ENCODE measurements at regions not wholly inside any gene's neighbourhood (a gene's known extent, or its start where the extent isn't known, plus 50 kb on each side); places are given as distances from the start of the nearest gene placed in this dataset.

DNA sequence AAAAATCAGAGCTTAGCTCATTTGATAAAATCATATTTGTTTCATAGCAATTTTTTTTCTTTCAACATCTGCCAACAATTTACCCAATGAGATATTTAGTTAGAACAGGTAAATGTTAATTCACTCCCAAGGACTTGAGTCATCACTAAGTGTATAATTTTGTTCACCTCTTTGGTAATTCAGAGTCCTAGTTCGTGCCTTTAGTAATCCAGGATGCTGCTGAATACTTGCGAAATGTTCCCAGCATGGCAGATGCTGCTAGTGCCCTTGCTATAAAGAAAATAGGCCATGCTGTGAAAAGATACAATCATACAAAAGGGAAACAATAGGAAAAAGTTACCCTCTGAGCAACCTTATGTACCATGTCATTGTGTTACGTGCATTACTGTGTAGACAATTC lies 210.5 kb downstream of the CSNK1G3 start:
- no peaks in the 10 kb centered on the region for H3K9me3 ChIP-seq
- no peak for DNase-seq
- H3K27me3 ChIP-seq = no peaks in the 10 kb centered on the region
- no peaks in the 10 kb centered on the region for H3K36me3 ChIP-seq
- no peak overlapping the region for H3K4me3 ChIP-seq
- ATAC-seq = no peak
- H3K27ac ChIP-seq = no peak overlapping the region
- no peaks in the 10 kb centered on the region for H3K4me1 ChIP-seq
- in situ Hi-C loops (cut with MboI; ENCODE audit: low sequenced_read_pairs in 4 of 4) (no loop called here), intact Hi-C loops (cut with DNase I; ENCODE audit: low total_unique reads) (no loop called here)
- TF ChIP-seq, protein P1, sequence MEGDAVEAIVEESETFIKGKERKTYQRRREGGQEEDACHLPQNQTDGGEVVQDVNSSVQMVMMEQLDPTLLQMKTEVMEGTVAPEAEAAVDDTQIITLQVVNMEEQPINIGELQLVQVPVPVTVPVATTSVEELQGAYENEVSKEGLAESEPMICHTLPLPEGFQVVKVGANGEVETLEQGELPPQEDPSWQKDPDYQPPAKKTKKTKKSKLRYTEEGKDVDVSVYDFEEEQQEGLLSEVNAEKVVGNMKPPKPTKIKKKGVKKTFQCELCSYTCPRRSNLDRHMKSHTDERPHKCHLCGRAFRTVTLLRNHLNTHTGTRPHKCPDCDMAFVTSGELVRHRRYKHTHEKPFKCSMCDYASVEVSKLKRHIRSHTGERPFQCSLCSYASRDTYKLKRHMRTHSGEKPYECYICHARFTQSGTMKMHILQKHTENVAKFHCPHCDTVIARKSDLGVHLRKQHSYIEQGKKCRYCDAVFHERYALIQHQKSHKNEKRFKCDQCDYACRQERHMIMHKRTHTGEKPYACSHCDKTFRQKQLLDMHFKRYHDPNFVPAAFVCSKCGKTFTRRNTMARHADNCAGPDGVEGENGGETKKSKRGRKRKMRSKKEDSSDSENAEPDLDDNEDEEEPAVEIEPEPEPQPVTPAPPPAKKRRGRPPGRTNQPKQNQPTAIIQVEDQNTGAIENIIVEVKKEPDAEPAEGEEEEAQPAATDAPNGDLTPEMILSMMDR (IDR thresholded peaks at IDR 0.05 in 4 of 5, conservative IDR thresholded peaks at IDR 0.05 in 1 of 5) = no peak
- TF ChIP-seq POLR2A (IDR thresholded peaks at IDR 0.05) = no peak

DNA sequence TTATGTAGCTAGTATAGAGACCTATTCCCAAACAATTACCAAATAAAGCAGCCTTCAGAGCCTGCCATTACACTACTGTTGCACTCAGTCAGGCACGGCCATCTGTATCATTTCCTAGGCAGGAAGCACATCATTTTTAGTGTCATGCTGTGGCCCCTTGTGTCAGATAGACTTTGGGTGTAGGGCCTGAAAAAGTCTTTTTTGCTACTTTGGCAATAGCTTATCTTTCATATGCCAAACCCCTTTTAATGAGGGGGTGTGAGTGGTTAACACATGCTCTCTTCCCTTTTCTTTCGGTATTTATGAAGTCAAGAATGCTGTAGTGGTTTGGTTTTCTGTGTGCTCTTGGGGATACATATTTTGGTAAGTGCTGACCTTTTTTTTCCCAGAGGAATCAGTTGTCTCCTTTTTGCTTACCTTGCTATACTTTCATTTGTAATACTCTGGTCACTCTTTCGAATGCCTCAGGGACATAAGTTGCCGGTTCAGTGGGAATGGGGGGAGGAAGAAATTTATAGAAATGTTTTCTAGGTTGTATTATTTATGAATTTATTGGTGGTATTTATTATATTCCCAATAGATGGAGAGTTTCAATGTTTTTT lies 209.8 kb downstream of the CSNK1G3 start:
- DNase-seq = no peak
- no peak for ATAC-seq
- Histone ChIP-seq H3K4me1 (no peaks in the 10 kb centered on the region), H3K27ac (no peak overlapping the region), H3K9me3 (no peaks in the 10 kb centered on the region), H3K36me3 (no peaks in the 10 kb centered on the region), H3K27me3 (no peaks in the 10 kb centered on the region), H3K4me3 (no peak overlapping the region)
- intact Hi-C loops (cut with DNase I; ENCODE audit: low total_unique reads) = no loop called here
- in situ Hi-C loops (cut with MboI; ENCODE audit: low sequenced_read_pairs in 4 of 4) = no loop called here
- no peak for TF ChIP-seq POLR2A (IDR thresholded peaks at IDR 0.05)
- TF ChIP-seq, protein P1 (IDR thresholded peaks at IDR 0.05 in 4 of 5, conservative IDR thresholded peaks at IDR 0.05 in 1 of 5) = no peak

DNA sequence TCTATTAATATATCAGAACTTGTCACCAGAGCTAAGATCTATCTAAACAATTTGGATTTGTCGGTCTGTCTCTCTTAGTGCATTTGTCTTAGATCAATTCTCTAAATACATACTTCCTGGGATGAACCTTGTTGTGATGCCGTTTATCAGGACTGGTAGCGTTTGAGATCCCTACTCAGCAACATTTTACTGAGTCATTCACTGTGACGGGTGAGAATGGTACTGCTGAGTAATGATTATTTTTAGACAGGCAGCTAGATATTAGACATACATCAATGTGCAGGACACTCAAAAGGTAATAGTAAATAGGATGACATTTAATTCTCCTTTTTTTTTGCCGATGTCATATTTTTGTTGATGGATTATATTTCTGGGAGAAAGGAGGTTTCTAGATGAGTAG lies 209.0 kb downstream of the CSNK1G3 start:
- intact Hi-C loops (cut with DNase I; ENCODE audit: low total_unique reads) (no loop called here), in situ Hi-C loops (cut with MboI; ENCODE audit: low sequenced_read_pairs in 4 of 4) (no loop called here)
- Histone ChIP-seq H3K9me3 (no peaks in the 10 kb centered on the region), H3K4me1 (no peaks in the 10 kb centered on the region), H3K27me3 (no peaks in the 10 kb centered on the region), H3K27ac (no peak overlapping the region), H3K4me3 (no peak overlapping the region), H3K36me3 (no peaks in the 10 kb centered on the region)
- no peak for DNase-seq
- TF ChIP-seq POLR2A (IDR thresholded peaks at IDR 0.05) = no peak
- TF ChIP-seq, protein P1 (IDR thresholded peaks at IDR 0.05 in 4 of 5, conservative IDR thresholded peaks at IDR 0.05 in 1 of 5) = no peak
- ATAC-seq = no peak

- DNase-seq (no peak), ATAC-seq (no peak)
- H3K36me3 ChIP-seq = no peaks in the 10 kb centered on the region
- in situ Hi-C loops (cut with MboI; ENCODE audit: low sequenced_read_pairs in 4 of 4) (no loop called here), intact Hi-C loops (cut with DNase I; ENCODE audit: low total_unique reads) (no loop called here)
- H3K9me3 ChIP-seq = no peaks in the 10 kb centered on the region
- no peaks in the 10 kb centered on the region for H3K4me1 ChIP-seq
- no peak overlapping the region for H3K27ac ChIP-seq
- TF ChIP-seq, protein P1 (IDR thresholded peaks at IDR 0.05 in 4 of 5, conservative IDR thresholded peaks at IDR 0.05 in 1 of 5) = no peak
- TF ChIP-seq POLR2A (IDR thresholded peaks at IDR 0.05) = no peak
- H3K4me3 ChIP-seq = no peak overlapping the region
- H3K27me3 ChIP-seq = no peaks in the 10 kb centered on the region
Observed at GRCh38 chr5:123720339-123720738, 208.4 kb downstream of the CSNK1G3 start.

- in situ Hi-C loops (cut with MboI; ENCODE audit: low sequenced_read_pairs in 4 of 4) (no loop called here), intact Hi-C loops (cut with DNase I; ENCODE audit: low total_unique reads) (no loop called here)
- DNase-seq (no peak), ATAC-seq (no peak)
- TF ChIP-seq POLR2A (IDR thresholded peaks at IDR 0.05) = no peak
- TF ChIP-seq, protein P1 (IDR thresholded peaks at IDR 0.05 in 4 of 5, conservative IDR thresholded peaks at IDR 0.05 in 1 of 5) = no peak
- H3K4me1 ChIP-seq = no peaks in the 10 kb centered on the region
- no peaks in the 10 kb centered on the region for H3K27me3 ChIP-seq
- H3K4me3 ChIP-seq = no peak overlapping the region
- no peak overlapping the region for H3K27ac ChIP-seq
- H3K9me3 ChIP-seq = no peaks in the 10 kb centered on the region
- H3K36me3 ChIP-seq = no peaks in the 10 kb centered on the region
Observed at GRCh38 chr5:123719004-123719403, 207.0 kb downstream of the CSNK1G3 start.

Measured in gastrocnemius medialis (tissue), 4 donors.